HG03565 (cell line): ENCODE measurements at regions not wholly inside any gene's neighbourhood (a gene's known extent, or its start where the extent isn't known, plus 50 kb on each side); places are given as distances from the start of the nearest gene placed in this dataset.
"Not testable (repeated sequence)": the region's sequence is repeated elsewhere in the genome, so short reads cannot be mapped to it uniquely, and the experiment has no call there.

Experiments
- ATAC-seq: cut with Tn5 transposase; IDR thresholded peaks from one replicate; pipeline ENCODE4 v1.9.1; 2021; ENCODE audit warnings: mild to moderate bottlenecking, moderate library complexity; ENCODE audit not compliant: unreplicated experiment

DNA sequence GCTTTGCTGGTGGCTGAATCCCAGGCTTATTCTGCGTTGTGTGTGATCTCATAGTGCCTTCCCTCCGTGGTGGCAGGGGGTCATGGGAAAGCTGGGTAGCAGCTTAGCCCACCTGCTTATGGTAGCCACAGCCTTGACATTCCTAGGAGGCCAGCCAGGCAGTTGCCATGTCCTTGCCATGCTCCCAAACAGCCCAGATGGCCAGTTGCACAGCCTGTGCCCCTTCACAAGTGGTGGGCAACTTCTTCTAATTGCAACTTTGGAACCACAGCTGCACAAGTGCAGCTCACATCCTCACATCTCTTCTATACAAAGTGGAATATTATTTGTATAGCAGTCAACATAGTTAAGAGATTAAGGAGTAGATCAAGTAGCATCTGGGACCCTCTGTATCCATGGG, 136.6 kb upstream of the PELI1 start:
- ATAC-seq = not testable (repeated sequence)

DNA sequence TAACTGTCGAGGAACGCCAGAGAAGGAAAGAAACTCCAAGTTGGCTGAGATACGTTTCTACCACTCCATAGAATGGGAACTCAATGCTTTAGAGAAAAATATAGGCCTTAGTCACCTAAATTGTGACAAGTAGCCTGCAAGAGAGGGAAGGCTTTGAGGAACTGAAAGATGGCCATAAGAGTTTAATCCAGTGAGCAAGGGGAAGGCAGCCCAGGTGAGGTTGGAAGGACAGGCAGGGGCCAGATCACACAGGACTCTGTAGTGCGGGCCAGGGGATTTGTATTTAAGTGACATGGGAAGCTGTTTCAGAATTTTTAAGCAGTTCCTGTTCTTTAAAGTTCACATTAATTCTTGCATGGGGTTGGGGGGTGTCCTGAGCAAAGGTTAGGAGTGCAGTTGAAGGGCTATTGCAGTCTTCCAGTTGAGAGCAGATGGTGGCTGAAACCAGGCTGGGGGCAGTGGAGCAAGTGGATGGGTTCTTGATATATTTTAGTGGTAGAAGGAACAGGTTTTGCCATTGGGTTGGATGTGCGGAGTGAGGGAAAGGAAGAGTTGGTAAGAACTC, 138.9 kb upstream of the PELI1 start:
- no peak for ATAC-seq

GRCh38 chr2:64283641-64284361, 139.6 kb upstream of the PELI1 start:
- ATAC-seq = peak; percentile 95

- no peak for ATAC-seq
These were observed 140.5 kb upstream of the PELI1 start for GRCh38 chr2:64284751-64285150.

DNA sequence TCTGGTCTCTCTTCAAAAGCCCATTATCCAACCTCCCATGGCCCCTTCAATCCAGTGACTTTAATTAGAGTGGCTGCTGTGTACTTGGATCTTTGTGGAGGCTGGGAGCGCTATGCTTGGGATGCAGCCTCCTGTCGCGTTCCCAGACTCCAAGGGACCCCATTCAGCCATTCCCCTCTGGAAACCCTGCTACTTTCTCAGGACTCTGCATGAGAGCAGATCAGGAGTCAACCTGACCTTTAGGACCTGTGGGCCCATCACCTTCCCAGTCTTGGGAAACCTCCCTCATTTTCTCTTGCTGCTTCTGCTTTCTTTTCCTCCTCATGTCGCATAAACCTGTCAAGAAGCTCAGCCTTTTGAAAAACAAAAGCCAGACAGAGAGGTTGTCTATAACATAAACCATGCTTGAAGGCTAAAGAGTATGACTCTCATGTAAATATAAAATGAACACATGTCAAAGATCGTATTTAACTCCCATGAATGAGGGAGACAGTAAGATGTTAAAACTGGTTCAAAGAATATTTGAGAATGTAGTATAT, 143.1 kb upstream of the PELI1 start:
- ATAC-seq = no peak

DNA sequence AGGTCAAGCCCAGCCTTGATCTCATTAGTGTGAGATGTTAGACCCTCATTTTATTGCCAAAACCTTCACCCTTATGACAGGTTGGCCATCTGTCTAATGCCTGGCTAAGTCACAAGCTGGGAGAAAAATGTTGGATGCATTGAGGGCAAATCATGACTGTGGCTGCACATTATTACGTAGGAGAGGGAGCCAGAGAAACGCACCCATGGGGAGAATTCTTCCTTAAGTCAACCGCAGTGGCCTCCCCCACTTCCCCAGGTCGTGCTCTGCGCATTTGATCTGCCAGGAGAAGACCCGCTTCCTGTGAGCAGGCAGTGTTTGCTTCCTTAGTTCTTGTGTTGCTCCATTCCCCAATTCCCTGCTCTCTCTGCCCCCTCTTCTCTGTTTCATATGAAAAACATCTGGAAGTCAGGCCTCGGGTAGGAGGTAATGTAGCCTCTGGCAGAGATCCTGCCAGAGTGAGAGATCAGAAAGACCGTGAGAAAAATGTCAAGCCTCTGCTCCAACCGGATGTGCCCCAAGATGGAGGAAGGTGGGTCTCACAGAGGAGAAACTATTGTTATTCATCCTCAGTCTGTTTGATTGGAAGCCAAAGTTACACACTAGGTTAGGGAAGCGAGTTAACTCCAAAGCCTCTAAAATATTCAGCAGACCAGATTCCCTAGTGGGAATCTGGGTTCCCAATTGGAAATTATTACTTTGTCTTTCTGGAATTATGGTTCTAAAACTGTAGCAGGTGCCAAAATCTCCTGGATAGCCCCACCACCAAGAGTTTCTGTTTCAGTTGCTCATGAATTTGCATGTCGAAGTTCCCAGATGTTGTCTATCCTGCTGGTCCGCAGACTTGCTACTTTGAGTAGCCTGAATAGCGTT, 144.3 kb upstream of the PELI1 start:
- ATAC-seq = no peak

- no peak for ATAC-seq
These were observed 145.0 kb upstream of the PELI1 start for GRCh38 chr2:64289251-64289650.

DNA sequence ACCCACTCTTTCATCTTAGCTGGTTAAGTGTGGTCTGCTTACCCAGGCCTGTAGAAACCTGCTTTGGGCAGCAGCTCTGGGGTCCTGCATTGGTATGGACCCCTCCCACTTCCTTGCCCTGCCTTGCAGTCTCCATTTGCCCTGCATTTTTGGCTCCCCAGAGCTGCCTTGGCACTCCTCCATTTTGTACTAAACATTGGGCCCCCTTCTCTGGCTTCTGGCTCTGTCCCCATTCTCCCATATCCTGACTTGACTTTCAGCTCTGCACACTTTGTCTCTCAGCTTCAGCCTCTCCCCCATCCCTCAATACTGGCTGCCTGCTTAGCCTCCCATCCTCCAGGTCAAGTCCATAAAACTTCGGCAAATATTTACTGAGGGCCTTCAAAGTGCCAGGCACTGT, 145.5 kb upstream of the PELI1 start:
- no peak for ATAC-seq

DNA sequence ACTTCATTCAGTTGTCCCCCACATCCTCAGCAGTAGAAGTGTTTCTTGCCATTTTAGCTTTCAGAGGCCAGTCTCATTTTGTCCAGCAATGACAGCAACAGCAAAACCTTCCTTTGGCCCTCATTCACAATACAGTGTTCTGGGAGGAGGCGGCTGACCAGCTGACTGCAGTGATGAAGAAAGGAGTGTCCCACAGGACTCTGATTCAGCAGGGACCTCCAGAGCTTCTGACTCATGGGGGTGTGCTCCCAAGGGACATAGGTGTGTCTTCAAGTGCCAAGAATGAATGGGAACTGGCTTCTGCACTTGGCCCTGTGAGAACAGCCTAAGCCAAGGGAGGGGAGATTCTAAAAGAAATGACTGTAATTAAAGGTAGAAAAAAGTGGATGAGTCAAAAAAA, 147.0 kb upstream of the PELI1 start:
- ATAC-seq = no peak

GRCh38 chr2:64295326-64296139, 151.3 kb upstream of the PELI1 start:
- ATAC-seq = peak; percentile 62

DNA sequence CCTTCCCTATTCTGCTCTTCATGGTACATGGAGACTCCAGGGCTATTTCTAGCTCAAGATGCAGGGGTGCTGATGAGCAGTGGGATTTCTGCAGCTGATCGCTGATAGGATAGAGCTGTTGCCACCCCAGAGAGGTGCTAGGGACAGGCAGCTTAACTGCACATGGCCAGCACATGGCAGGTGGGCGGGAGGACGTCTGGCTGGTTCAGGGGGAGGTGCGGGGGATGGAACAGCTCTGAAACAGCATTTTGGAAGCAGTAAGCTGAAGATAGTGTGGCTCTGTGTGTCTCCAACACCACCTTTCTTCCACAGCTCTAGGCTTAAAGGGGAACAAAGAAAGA, 151.9 kb upstream of the PELI1 start:
- no peak for ATAC-seq

GRCh38 chr2:64296695-64297346, 152.6 kb upstream of the PELI1 start:
- ATAC-seq = no peak

GRCh38 chr2:64298161-64298560, 153.9 kb upstream of the PELI1 start:
- no peak for ATAC-seq

GRCh38 chr2:64300066-64300465, 153.9 kb upstream of the LGALSL start:
- ATAC-seq = no peak

GRCh38 chr2:64303250-64303649, 150.7 kb upstream of the LGALSL start:
- no peak for ATAC-seq

DNA sequence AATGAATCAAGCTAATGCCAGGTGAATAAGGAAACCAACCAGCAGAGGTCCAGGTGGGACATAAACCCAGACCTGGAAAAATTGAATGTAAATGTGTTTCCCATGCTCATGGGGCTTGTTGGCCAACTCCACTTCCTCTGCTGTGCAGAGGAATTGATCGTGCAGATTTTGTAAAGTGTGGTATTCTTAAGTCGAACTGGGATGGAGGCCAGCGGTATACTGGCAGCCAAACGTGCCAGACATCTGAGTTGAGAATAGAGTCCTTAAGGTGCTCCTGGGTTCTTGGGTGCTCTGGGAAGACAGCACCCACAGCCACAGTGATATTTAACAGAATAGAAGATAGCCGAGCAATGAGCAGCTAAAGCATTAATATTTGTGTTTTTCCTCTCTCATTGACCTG, 146.5 kb upstream of the LGALSL start:
- no peak for ATAC-seq

DNA sequence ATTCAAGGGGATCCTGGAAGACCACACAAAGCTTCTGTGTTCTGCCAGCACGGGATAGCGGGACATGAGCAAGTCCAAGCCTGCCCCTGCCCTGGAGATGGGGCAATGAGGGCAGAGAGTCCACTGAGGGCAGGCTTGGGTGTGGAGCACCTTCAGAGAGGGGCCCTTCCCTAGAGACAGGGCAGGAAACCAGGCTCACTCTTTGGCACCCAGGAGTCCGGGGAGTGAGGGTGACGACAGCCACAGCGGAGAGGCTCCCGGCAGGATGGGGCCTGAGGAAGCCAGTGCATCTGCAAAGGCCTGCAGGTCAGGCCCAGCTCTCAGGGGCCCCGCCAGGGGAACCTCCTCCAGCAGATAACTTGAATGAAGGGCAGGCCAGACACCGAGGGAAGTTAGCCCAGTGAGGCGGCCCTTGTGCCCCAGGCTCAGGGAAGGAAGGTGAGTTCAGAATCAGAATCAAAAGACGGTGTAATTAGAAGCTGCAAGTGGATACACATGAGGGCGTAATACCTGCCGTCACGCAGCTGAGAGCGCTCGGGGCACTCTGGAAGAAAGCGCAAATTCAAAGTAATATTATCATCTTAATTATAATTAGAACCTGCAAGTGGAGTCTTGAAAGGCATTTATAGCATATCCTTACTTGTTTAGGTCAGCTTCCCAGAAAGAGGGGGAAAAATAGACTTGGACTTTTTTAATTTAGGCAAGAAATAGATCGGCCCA, 142.6 kb upstream of the LGALSL start:
- ATAC-seq = no peak

- ATAC-seq = no peak
These were observed 141.9 kb upstream of the LGALSL start for GRCh38 chr2:64311948-64312621.
